ENCODE measurements at regions not wholly inside any gene's neighbourhood (a gene's known extent, or its start where the extent isn't known, plus 50 kb on each side); places are given as distances from the start of the nearest gene placed in this dataset.
A peak's percentile ranks its signal among the peaks of the same experiment; 100 is the strongest.

DNA sequence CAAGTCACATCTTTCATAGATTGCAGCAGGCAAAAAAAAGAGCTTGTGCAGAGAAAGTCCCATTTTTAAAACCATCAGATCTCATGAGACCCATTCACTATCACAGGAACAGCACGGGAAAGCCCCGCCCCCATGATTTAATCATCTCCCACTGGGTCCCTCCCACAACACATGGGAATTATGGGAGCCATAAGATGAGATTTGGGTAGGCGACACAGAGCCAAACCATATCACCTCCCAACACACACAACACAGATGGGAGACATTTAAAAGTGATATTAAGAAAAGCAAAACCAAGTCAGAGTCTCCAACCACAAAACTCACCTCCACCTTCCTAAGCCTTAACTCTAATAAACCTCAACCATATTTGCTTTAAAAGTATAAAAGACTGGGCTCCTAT, 61.5 kb upstream of the TIAM1 start:
- DNase-seq, result no peak

DNA sequence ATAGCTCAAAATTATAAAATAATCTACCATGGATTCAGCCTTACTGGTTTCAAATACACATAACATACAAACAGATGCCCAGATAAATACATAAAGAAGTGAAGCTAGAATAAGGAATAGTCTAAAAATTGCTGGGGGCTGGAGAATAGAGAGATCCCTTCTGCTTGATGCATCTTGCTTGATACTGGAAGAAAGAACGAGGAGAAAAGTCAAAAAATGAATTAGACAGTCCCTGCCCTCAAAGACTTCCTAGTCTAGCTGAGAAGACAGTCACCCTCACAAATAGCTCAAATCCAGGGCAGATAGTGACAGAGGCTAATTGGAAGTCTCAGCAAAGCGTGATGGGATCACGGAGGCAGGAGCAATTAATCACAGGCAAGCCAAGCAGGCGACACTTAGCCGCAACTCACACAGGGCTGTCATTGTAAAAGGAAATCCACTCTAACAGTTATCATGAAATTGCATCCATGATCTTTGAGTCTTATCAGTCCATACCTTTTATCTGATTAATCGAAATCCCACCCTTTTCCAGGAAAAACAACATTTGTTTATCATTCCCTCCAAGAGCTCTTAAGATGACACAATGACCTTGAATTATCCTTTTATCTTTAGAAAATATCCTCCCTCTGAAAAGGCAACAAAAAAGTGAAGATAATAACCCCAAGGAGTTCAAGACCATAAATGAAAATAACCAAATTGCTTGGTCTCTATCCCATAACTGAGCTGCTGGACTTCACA, 59.7 kb upstream of the TIAM1 start:
- DNase-seq, result no peak

DNA sequence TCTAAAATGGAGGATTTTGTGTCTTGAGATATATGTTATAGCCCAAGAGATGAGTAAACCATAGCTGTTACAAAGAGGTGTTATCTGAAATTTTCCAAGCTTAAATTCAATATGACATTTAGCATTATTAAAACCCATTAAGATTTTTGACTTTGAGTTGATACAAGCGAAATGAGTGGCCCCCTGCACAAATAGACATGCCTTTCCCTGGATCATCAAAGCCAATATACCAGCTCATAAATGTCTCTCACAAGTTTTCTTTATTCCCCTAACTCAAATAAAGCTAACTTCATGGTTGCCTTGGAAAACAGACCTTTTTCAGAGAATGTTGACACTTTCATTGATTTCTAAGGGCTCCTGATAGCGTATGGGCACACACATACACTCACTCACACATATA, 55.5 kb upstream of the TIAM1 start:
- no peak for DNase-seq

DNA sequence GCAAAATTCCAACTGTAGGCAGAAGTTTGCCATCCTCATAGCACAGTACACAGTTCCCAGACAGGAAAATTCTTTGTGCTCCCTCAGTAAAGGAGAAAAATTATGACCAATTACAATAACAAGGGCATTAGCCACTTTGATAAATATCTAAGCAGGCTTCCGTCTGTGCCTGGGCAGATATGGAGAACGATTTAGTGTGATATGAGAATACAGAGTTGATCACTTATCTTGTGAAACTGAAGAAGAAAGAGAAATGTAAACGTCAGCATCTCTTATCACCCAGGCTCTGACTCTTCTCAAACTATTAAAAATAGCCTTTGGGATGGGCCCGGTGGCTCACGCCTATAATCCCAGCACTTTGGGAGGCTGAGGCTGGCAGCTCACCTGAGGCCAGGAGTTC, 54.5 kb upstream of the TIAM1 start:
- DNase-seq, result no peak

DNA sequence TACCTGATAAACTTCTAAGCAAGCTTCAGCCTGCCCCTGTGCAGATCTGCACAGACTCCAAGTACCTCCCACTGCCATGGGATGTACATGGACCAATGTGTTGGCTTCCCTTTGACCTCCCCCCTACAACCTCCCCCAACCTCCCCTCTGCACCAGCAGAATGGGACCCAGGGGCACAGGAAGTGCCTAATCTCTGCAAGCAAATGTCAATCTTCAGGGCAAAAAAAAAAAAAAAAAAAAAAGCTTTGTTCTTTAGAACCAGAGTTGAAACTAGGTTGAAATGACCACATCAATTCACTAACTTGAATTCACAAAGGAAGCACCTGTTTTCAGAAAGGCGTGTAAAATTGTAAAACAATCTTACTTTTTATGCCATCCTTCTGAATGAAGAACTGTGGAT, 53.9 kb upstream of the TIAM1 start:
- no peak for DNase-seq

DNA sequence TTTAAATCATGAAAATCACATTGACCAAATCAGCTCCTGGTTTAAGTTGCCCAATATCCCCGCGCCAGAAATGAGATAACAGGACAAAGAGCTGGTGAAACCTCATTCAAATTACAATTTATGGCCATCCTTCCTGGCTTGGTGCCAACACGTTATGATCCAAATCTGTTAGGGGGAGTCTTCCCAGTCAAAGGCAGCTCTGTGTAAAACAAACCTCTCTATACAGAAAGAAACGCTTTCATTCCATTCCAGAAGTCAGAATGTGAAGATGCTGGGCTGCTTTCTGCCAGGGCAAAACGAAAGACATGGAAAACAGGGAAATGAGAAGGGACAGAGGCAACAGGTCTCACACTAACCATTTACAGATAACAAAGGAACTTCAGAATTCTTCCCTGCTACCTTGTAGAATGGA, 53.5 kb upstream of the TIAM1 start:
- peak; percentile 77 for DNase-seq

DNA sequence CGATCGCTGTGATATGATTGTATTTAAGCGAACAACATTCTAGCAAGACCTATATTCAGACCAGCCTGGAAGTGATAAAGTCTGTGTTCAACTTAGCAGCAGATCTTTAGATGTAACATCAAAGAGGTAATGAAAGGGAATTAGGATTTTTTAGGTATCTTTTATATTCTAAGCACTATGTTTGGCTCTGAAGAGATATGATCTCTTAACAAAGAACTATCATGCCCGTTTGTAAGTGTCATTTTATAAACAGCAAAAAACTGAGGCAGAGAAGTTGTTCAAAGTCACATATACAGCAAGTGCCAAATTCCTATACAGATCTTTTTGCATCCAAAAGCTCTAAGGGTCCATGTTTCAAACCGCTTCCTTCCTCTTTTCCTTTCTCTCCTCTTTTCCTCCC, 53.0 kb upstream of the TIAM1 start:
- no peak for DNase-seq

DNA sequence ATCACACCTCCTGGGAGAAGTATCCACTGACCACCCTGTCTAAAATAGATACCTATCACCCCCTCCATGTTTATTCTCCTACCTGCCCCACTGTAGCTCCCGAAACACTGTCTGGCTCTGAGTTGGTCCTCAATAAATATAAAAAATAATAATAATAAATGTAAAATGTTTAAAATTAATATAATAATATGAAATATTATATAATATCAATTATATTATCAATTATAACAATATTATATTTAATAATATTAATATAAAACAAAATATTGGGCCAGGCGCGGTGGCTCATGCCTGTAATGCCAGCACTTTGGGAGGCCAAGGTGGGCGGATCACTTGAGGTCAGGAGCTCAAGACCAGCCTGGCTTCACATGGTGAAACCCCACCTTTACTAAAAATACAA, 52.3 kb upstream of the TIAM1 start:
- DNase-seq, result no peak

DNA sequence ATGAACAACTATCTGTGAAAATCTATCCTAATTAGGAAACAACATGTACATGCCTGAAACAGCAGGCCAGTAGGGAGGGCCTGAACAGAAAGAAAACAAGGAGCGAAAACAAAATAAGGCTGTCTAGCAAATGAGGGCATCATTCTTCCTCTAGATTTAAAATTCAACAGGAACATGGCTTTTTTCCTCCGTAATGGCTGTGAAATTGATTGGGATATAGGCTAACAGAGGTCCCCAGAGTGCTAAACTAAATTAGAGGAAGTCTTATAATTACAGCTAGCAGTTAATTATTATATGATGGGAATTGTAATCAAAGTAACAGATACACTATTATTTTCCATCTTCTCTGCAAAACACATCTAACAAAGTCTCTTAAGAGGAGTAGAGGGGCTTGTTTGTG, 51.7 kb upstream of the TIAM1 start:
- DNase-seq, result no peak

DNA sequence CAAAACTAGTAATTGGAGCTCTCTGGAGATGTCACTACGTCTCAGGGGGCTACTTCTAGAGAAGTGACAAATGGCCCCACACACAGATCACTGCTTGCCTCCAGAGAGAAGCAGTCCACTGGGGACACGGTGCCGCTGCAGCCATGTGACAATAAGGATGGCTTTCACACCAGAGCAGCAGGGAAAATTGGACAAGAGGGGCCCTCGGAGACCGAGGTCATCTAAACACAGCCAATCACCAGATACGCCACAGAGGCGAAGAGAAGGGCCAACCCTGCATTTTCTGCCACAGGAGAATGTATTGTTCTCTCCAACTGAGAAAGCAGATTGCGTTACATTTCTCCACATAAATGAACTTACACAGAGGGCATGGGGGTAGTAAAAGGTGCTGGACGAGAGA, 51.2 kb upstream of the TIAM1 start:
- DNase-seq, result no peak

DNA sequence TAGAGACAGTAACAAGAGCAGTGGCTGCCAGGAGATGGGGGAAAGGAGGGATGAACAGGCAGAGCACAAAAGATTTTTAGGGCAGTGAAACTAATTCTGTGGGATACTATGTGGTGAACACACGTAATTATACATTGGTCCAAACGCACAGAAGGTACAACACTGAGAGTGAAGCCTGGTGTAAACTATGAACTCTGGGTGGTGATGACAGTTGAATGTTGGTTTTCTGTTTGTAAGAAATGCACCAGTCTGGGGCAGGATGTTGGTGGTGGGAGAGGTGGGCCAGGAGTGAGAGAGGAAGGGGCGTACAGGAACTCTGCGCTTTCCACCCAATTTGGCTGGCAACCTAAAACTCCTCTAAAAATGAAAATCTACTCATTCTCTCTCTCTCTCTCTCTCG, 50.2 kb upstream of the TIAM1 start:
- no peak for DNase-seq

Data from NCI-H526 treated with DMSO at 0.1 percent for 48 hours (cell line).